NCI-H1048 (cell line): ENCODE measurements at regions not wholly inside any gene's neighbourhood (a gene's known extent, or its start where the extent isn't known, plus 50 kb on each side); places are given as distances from the start of the nearest gene placed in this dataset.

Source experiments
- DNase-seq: peaks from one replicate; lab custom pipeline; 2025; lab: John Stamatoyannopoulos, UW

DNA sequence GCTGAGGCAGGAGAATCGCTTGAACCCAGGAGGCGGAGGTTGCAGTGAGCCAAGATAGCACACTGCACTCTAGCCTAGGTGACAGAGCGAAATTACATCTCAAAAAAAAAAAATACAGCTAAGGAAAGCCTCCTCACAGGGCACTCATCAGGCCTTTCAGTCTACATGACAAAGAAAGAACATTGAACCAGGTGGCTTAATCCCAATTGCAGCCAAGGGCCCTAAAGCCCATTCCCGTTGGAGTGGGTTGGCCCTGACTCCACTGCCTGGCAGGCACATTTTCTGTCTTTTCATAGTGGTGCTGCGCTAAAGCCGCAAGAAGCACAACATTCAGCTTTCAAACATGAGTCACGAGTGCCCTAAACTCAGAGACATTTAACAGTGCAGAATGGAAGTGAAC, 372.5 kb downstream of the RNF144A start:
- DNase-seq: no peak

GRCh38 chr2:7292154-7292691, 375.0 kb downstream of the RNF144A start:
- no peak for DNase-seq

DNA sequence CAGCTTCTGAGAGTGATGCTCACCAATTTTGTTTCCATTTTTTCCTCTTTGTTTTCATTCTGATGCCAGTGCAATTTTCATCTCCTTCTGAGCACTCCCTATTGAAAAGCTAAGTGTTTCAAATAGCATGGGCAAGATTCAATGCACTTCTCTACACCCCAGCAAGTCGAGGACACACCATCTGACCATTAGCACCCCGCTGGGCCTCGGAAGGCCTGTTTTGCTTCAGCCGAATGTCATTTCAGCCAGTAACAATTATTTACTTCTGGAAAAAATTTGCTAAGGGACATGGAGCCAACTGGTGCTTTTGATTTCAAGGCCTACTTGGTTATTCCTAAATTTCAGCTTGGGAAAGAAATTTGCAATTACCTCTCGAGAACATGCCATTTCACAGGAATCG, 392.4 kb downstream of the RNF144A start:
- no peak for DNase-seq

GRCh38 chr2:7324706-7325105, 407.5 kb downstream of the RNF144A start:
- no peak for DNase-seq

- no peak for DNase-seq
These were observed 408.0 kb downstream of the RNF144A start for GRCh38 chr2:7325186-7325585.

- DNase-seq: no peak
These were observed 412.3 kb downstream of the RNF144A start for GRCh38 chr2:7329465-7329864.

DNA sequence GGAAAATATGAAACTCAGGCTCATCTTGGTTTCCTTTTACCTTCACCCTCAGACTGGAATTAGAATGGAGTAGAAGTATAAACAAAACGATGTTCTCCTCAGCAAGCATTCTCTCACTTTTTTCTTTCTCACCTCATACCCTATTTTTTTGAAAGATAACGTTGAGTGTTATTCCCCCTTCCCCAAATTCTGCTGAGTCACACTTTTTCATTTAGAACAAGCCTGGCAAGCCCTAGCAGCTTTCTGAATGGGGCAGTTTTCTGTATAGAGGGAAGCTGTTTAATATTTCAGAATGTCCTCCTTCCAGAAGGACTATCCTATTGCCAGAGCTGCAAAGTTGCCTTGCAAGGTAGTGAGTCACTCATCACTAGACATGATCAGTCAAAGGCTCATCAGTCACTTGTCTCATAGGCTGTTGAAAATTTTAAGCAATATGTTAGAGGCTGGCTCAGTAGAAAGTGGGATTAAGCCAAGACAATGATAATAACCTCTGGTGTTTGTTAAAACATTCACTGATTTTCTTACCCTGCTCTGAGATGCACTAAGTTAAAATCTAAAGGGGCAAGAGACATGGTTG, 416.1 kb downstream of the RNF144A start:
- no peak for DNase-seq

- DNase-seq: no peak
These were observed 416.8 kb downstream of the RNF144A start for GRCh38 chr2:7333960-7334493.

DNA sequence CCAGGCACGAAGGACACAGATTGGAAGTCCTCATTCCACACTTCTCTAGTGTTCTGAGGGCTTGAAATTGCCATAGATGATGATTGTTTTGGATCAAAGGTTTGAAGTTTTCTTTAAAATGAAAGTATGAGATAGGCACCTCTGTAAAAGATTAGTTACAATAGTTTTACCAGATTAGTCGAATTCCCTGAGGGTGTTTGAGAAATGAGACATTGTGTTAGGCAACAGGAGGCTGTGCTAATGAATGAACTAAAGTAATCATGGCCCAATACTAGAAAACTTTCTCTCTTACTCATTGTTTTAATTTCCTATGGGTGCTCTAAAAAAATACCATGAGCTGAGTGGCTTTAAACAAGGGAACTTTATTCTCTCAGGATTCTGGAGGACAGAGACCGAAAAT, 421.7 kb downstream of the RNF144A start:
- no peak for DNase-seq

DNA sequence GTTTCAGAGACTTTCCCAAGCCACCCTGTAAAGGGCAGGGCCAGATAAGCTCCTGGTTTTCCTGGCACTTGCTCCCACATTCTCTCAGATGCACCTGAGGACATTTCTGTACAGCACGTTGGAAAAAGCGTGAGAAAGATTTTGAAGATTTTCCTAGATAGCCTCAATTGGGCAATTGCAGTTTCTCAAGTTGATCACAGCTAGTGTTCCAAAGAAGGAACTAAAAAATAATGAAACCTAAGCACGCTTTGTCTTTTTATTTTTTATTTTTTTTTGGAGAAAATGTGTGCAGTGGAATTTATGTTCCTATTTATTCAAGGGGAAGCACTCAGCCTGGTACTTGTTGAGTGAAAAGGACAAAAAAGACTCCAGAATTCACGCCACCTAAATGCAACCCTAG, 429.1 kb downstream of the RNF144A start:
- no peak for DNase-seq

- no peak for DNase-seq
These were observed 431.5 kb downstream of the RNF144A start for GRCh38 chr2:7348761-7349160.

DNA sequence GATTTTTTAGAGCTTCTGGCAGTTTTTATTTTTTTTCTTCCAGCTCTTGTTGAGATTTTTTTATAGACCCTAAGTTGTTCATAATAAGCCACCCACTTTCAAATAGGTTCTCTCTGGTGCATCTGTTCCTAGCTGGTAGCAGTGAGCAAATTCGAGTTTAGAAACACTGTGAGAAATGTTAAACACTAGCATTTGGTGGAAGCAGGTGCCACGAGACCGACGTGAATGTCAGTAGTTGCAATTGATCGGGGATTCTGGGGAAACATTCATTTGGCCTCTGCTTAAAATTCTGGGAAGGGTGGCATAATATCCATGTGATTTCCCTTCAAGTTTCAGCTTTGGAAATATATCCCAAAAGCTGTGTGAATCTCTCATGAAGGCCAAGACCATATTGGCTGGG, 435.0 kb downstream of the RNF144A start:
- DNase-seq: no peak

DNA sequence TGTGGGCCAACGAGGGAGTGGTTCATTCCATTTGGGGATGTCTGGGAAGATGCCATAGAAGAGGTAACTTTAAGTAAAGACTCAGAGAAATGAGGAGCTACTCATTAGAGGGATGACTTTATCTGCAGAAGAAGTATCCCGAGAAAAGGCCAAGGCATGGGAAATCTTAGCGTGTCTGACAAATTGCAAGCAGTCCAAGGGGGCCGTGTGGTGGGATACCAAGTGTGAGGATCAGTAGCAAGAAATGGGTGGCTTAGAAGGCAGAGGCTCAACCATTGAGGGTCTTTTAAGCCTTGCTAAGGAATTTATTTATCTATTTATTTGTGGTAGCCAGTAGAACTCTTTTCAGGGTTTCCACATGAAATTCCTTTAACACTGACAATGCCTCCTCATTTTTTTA, 436.4 kb downstream of the RNF144A start:
- no peak for DNase-seq

DNA sequence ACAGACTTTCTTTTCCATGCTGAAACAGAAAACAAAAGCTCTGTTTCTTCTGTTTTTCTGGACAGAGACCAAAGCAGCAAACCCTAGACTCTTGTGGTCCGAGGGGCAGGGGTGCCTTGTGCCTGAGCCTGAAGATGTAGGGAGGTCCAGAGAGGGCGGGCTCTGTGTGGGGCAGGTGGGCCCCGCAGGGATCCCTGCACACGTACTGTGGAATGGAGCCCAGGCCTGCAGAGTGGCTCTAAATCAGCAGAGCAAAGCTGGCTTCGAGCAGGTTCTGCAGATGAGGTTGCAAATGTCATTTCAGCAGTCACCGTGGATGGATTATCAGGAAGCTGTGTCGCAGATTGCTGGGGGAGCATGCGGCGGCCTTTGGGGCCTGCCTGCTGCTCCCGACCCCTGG, 438.6 kb downstream of the RNF144A start:
- DNase-seq: no peak

- no peak for DNase-seq
These were observed 439.8 kb downstream of the RNF144A start for GRCh38 chr2:7356909-7357584.

DNA sequence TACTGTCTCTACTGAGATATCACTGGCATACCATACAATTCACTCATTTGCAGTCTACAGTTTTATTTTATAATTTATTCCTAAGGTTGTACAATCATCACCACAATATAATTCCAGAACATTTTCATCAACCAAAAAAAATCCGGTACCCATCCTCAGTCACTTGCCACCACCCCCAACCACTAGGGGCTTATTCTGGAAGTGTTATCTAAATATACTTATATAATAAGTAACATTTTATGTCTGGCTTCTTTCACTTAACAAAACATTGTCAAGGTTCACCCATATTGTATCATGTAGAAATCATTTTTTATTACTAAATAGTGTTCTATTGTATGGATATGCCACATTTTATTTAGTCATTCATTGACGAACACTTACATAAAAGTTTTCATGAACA, 440.8 kb downstream of the RNF144A start:
- no peak for DNase-seq

- DNase-seq: no peak
These were observed 441.7 kb downstream of the RNF144A start for GRCh38 chr2:7358865-7359447.

GRCh38 chr2:7363906-7364305, 446.7 kb downstream of the RNF144A start:
- DNase-seq: no peak

GRCh38 chr2:7368211-7368610, 451.0 kb downstream of the RNF144A start:
- DNase-seq: no peak

- no peak for DNase-seq
These were observed 455.9 kb downstream of the RNF144A start for GRCh38 chr2:7373156-7373555.

DNA sequence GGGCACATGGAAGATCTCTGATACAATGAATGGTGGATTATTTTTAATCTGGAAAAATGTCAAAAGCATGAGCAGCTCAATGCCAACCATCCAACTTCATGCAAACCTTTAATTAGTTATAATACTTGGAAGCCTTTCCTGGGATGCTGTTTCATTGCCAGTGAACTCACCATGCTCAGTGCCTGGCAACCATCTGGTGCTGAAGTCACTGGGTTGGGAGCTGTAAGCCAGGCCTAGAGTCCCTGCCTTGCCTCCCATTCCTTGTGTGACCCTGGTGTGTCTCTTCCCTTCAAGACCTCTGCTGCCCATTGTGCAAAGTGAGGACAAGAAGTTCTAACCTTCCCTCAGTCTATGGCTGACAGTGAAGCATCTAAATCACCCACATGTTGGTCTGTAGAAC, 458.7 kb downstream of the RNF144A start:
- DNase-seq: no peak

DNA sequence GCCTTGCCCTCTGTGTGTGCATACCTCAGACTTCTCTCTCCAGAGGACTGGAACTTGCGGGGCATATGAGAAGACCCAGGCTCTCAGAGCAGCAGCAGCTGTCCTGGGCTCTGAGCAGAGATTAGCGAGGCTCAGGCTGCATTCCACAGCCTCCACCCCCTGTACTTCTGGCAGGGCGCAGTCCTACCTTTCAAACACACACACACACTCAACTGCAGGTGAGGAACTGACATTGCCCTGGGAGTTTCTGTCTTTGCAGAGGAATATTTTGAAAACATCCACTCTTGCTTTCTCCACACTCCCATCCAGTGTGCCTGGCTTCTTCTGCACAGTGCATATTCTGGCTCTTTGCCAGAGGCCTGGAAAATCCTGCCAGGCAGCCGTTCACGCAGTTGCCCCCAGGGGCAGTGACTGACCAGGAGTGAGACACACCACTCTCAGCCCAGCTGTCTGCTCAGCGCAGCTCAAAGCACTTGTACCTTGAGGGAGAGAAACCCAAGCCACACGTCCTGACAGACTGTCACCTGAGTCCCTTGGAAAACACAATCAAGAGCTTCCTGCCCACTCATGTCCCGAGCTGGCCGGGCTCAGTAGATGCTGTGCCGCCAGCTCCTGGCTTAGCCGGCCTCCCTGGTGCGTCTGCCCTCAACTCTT, 460.8 kb downstream of the RNF144A start:
- DNase-seq: no peak

- DNase-seq: no peak
These were observed 461.4 kb downstream of the RNF144A start for GRCh38 chr2:7378591-7378990.
